Kidney (tissue), 13 donors: ENCODE measurements at regions not wholly inside any gene's neighbourhood (a gene's known extent, or its start where the extent isn't known, plus 50 kb on each side); places are given as distances from the start of the nearest gene placed in this dataset.

Experiments used
- DNase-seq, 5 donors: peaks; one replicate each; pipeline ENCODE4 v3.0.0-alpha.2; 2013 to 2020
- FAIRE-seq: peaks from 2 replicates; lab custom pipeline; 2012; peaks lifted over from hg19 to GRCh38; lab: Jason Lieb, UNC
- H3K27ac ChIP-seq, 2 donors: one replicate each; pipeline ENCODE4 v1.7.0; 2013; ENCODE audit warnings: low read depth in 2 of 2, low read length in 2 of 2, inconsistent platforms in 1 of 2
- H3K27me3 ChIP-seq: one replicate; pipeline ENCODE4 v1.7.1; 2013; ENCODE audit warnings: low read length, inconsistent platforms; ENCODE audit not compliant: control insufficient read depth, insufficient read depth
- H3K36me3 ChIP-seq, 3 donors: one replicate each; pipeline versions ENCODE4 v1.7.0 to v1.7.1; 2013; ENCODE audit warnings: low read length in 3 of 3, control low read depth in 1 of 3, inconsistent platforms in 1 of 3; ENCODE audit not compliant: insufficient read depth in 3 of 3, control insufficient read depth in 2 of 3
- H3K4me1 ChIP-seq, 3 donors: one replicate each; pipeline versions ENCODE4 v1.7.0 to v1.7.1; 2013; ENCODE audit warnings: low read length in 3 of 3, inconsistent platforms in 1 of 3, low read depth in 1 of 3; ENCODE audit not compliant: control insufficient read depth in 2 of 3, insufficient read depth in 2 of 3
- H3K4me3 ChIP-seq, 3 donors: one replicate each; pipeline versions ENCODE4 v1.7.0 to v1.8.1; 2013; ENCODE audit warnings: low read length in 3 of 3, control low read depth in 1 of 3, inconsistent platforms in 1 of 3
- H3K9ac ChIP-seq, 3 donors: one replicate each; pipeline versions ENCODE4 v1.7.0 to v1.7.1; 2013; ENCODE audit warnings: low read length in 3 of 3, control low read depth in 1 of 3, inconsistent platforms in 1 of 3
- H3K9me3 ChIP-seq, 3 donors: one replicate each; pipeline versions ENCODE4 v1.7.0 to v1.7.1; 2013; ENCODE audit warnings: low read length in 3 of 3, control low read depth in 1 of 3, inconsistent platforms in 1 of 3; ENCODE audit not compliant: control insufficient read depth in 2 of 3, insufficient read depth in 1 of 3
- CTCF ChIP-seq: IDR thresholded peaks from 3 replicates; pipeline ENCODE4 v1.5.1; 2012; ENCODE audit warnings: mild to moderate bottlenecking, moderate library complexity, borderline replicate concordance; ENCODE audit not compliant: insufficient read depth; ENCODE audit errors: extremely low read depth
- intact Hi-C: fragments of 100-400 bp; cut with DNase I; formaldehyde crosslinking; loops from one replicate; pipeline ENCODE4 v1.11.1; 2022
- donor health status: control.
- donor health status: control.
- donor health status: control.
- donor health status: control.
- donor health status: control.
- donor health status: DM: yes; HTN: yes; CAD: no.
- donor health status: Normal renal cell carcinoma (clear cell type).

- intact Hi-C loops: no loop called here
- Histone ChIP-seq H3K9me3 (no peaks in the 10 kb centered on the region), H3K36me3 (no peaks in the 10 kb centered on the region), H3K9ac (no peak overlapping the region), H3K4me3 (no peak overlapping the region), H3K27me3 (no peaks in the 10 kb centered on the region), H3K4me1 (no peaks in the 10 kb centered on the region), H3K27ac (no peak overlapping the region)
- FAIRE-seq (no peak), DNase-seq (no peak)
- TF ChIP-seq CTCF: no peak
Measured at GRCh38 chr2:51807229-51807628, 775.3 kb upstream of the NRXN1 start.

DNA sequence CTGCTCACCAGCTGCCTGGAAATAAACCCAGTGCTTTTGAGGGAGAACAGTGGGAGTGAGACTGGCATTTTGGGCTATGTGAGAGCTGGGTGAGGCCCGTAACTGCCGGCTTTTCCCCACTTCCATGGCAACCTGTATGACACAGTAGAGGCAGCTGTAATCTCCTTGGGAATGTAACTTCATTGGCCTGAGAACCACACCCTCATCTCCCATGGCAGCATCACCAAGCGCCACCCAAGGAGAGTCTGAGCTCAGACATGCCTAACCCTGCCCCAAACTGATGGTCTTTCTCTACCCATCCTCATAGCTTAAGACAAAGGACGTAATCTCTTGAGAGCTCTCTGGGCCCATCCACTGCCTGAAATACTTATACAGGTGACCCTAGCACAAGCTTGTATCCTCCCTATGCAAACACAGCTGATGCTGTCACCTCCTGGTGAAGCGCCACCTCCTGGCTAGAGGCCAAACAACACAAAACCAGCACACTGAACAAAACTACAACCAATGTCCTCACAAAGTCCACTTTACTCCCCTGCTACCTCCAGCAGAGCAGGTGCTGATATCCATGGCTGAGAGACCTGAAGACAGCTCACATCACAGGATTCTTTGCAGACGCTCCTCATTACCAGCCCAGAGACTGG, 763.4 kb upstream of the NRXN1 start:
- intact Hi-C loops: no loop called here
- H3K4me1 ChIP-seq: no peaks in the 10 kb centered on the region
- no peaks in the 10 kb centered on the region for H3K36me3 ChIP-seq
- H3K4me3 ChIP-seq: no peak overlapping the region
- no peak overlapping the region for H3K27ac ChIP-seq
- no peak for FAIRE-seq
- TF ChIP-seq CTCF: no peak
- no peaks in the 10 kb centered on the region for H3K9me3 ChIP-seq
- no peaks in the 10 kb centered on the region for H3K27me3 ChIP-seq
- peak in 1 of 5 donors; percentile 4 for DNase-seq
- no peak overlapping the region for H3K9ac ChIP-seq

DNA sequence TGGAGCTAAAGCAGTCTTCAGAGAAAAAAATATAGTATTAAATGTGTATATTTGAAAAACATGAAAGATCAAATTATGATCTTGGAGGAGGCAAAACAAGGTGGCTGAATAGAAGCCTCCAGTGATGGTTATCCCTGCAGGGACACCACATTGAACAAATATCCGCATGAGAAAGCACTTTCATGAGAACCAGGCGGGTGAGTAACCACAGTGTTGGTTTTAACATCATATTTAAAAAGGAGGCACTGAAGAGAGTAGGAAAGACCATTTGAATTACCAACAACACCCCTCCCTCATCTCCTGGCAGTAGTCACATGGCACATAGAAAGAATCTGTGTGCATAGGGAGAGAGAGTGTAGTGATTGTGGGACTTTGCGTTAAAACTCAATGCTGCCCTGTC, 759.6 kb upstream of the NRXN1 start:
- H3K4me1 ChIP-seq: no peaks in the 10 kb centered on the region
- no peak overlapping the region for H3K9ac ChIP-seq
- no peaks in the 10 kb centered on the region for H3K36me3 ChIP-seq
- intact Hi-C loops: no loop called here
- FAIRE-seq (no peak), DNase-seq (no peak)
- H3K9me3 ChIP-seq: no peaks in the 10 kb centered on the region
- H3K4me3 ChIP-seq: no peak overlapping the region
- H3K27ac ChIP-seq: no peak overlapping the region
- TF ChIP-seq CTCF: no peak
- no peaks in the 10 kb centered on the region for H3K27me3 ChIP-seq

DNA sequence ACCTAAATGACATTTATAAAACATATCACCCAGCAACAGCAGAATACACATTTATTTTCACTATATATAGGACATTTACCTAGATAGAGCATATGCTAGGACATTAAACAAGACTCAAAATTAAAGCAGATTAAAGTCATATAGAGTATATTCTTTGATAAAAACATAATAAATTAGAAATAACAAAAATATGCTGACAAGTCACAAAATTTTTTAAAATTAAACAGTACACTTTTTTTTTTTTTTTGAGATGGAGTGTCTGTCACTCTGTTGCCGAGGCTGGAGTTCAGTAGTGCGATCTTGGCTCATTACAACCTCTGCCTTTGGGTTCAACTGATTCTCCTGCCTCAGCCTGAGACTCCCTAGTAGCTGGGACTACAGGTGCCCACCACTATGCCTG, 758.9 kb upstream of the NRXN1 start:
- intact Hi-C loops: no loop called here
- FAIRE-seq: no peak
- no peaks in the 10 kb centered on the region for H3K9me3 ChIP-seq

More for the DNA sequence above, 758.9 kb upstream of the NRXN1 start:
- no peaks in the 10 kb centered on the region for H3K36me3 ChIP-seq
- H3K9ac ChIP-seq: no peak overlapping the region
- no peak for TF ChIP-seq CTCF
- H3K4me1 ChIP-seq: no peaks in the 10 kb centered on the region
- H3K27me3 ChIP-seq: no peaks in the 10 kb centered on the region
- no peak overlapping the region for H3K27ac ChIP-seq
- no peak for DNase-seq
- H3K4me3 ChIP-seq: no peak overlapping the region
